Caco-2 (cell line): ENCODE measurements at regions not wholly inside any gene's neighbourhood (a gene's known extent, or its start where the extent isn't known, plus 50 kb on each side); places are given as distances from the start of the nearest gene placed in this dataset.

Experiments
- BruUV-seq: library from RNA; stranded (reverse); fragments of 400-500 nt; replicated peaks from 2 replicates; lab custom pipeline; 2021; lab: Mats Ljungman, UMichigan
- CTCF ChIA-PET: fragments of 300-600 bp; sonication (Branson Sonifier 250); formaldehyde crosslinking; loops from one replicate; lab custom pipeline; 2022; ENCODE audit warnings: antibody characterized with exemption; lab: Charles Lee
- POLR2A ChIA-PET: fragments of 300-600 bp; sonication (Branson Sonifier 250); formaldehyde crosslinking; loops from one replicate; lab custom pipeline; 2022; ENCODE audit warnings: antibody characterized with exemption; lab: Charles Lee
- DNase-seq, 2 experiments: peaks; one replicate each; pipeline versions ENCODE4 v3.0.0 to v3.0.0-alpha.2; 2020 to 2022
- H3K27me3 ChIP-seq: replicated peaks from 2 replicates; pipeline ENCODE4 v1.6.0; 2011; ENCODE audit warnings: low read length; ENCODE audit not compliant: control insufficient read depth, insufficient read depth
- H3K36me3 ChIP-seq: 2 replicates; pipeline ENCODE4 v1.5.1; 2011; ENCODE audit warnings: low read length; ENCODE audit not compliant: control insufficient read depth, insufficient read depth
- H3K4me1 ChIP-seq: fragments of 250-450 bp; sonication (Bioruptor Pico); 2 replicates; pipeline ENCODE4 v1.5.1; 2020; ENCODE audit warnings: mild to moderate bottlenecking
- H3K4me3 ChIP-seq: 2 replicates; pipeline ENCODE4 v1.5.1; 2011; ENCODE audit warnings: low read depth, mild to moderate bottlenecking, control low read depth, low read length
- H3K9me3 ChIP-seq: fragments of 250-450 bp; sonication (Bioruptor Pico); 2 replicates; pipeline ENCODE4 v1.5.1; 2020; ENCODE audit warnings: mild to moderate bottlenecking, moderate library complexity
- H3K27ac Mint-ChIP-seq: one replicate; pipeline ENCODE4 v1.8.0; 2022; ENCODE audit warnings: mixed read lengths; ENCODE audit not compliant: unreplicated experiment
- H3K27me3 Mint-ChIP-seq: one replicate; pipeline ENCODE4 v1.8.0; 2022; ENCODE audit warnings: mixed read lengths; ENCODE audit not compliant: insufficient read depth, unreplicated experiment
- H3K36me3 Mint-ChIP-seq: one replicate; pipeline ENCODE4 v1.8.0; 2022; ENCODE audit warnings: mild to moderate bottlenecking, mixed read lengths; ENCODE audit not compliant: insufficient read depth, unreplicated experiment
- H3K4me1 Mint-ChIP-seq: one replicate; pipeline ENCODE4 v1.8.0; 2022; ENCODE audit warnings: low read depth, mixed read lengths; ENCODE audit not compliant: unreplicated experiment
- H3K4me3 Mint-ChIP-seq: one replicate; pipeline ENCODE4 v1.8.0; 2022; ENCODE audit warnings: mild to moderate bottlenecking, moderate library complexity, mixed read lengths; ENCODE audit not compliant: unreplicated experiment
- H3K9me3 Mint-ChIP-seq: one replicate; pipeline ENCODE4 v1.8.0; 2022; ENCODE audit warnings: mixed read lengths; ENCODE audit not compliant: unreplicated experiment
- intact Hi-C: fragments of 100-400 bp; cut with micrococcal nuclease; formaldehyde crosslinking; loops from one replicate; pipeline ENCODE4 v1.10.0; 2022; ENCODE audit not compliant: unreplicated experiment
- TF ChIP-seq, protein P1 (sequence below), 2 experiments: fragments of 200-600 bp in 1 of 2; IDR thresholded peaks; 1 replicate in 1 of 2; 2 replicates in 1 of 2; pipeline versions ENCODE4 v1.5.1 to v1.8.0; 2011 to 2022; ENCODE audit warnings: antibody characterized with exemption in 1 of 2, control low read depth in 1 of 2, inconsistent platforms in 1 of 2, low read depth in 1 of 2, low read length in 1 of 2, mild to moderate bottlenecking in 1 of 2, moderate library complexity in 1 of 2; ENCODE audit not compliant: insufficient read depth in 1 of 2, severe bottlenecking in 1 of 2, unreplicated experiment in 1 of 2

DNA sequence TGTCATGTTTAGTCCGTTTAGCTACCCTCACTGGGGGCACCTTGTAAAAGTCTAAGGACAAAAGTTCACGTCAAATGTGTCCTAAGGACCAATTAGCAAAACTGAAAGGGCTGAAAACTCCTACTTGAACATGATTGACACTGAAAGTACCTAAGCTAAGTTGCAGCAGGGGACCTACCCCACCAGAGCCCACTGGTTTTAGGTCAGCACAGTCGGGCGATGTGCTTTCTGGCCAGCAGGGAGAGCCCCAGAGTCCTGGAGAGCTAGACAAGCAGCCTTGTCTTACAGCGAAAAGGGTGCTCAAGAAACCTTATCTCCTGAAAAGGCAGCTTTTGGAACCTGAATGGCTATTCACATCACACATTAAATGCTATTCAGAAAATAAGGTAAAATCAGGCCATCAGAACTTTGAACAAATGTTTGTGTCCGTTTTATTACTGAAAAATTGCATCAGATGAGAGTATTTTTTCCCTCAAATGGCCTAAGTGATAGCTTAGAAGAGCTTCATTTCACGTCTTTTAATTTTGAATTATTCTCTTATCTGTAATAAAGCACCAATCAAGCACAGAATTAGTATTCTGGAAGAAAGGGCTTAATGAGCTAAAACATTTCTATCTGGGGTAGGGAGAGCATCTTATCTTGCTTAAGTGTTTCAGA is 52.2 kb upstream of the MKI67 start:
- Mint-ChIP-seq H3K36me3 (no peaks in the 10 kb centered on the region), H3K4me1 (peaks cover 3% of the 10 kb centered on the region), H3K27ac (no peak overlapping the region), H3K27me3 (peaks cover 10% of the 10 kb centered on the region), H3K9me3 (peaks cover 28% of the 10 kb centered on the region), H3K4me3 (no peak overlapping the region)
- CTCF ChIA-PET, result interaction anchor here (0.5 to 1.5 kb wide), 8 partner anchors 12 to 740 kb away, joined by 3 to 4 read pairs (median 3); no protein-coding TSS in a partner anchor
- Histone ChIP-seq H3K4me3 (no peak overlapping the region), H3K9me3 (peaks cover 13% of the 10 kb centered on the region), H3K36me3 (no peaks in the 10 kb centered on the region), H3K4me1 (peaks cover 4% of the 10 kb centered on the region; the same call in 1 of the 2 replicates), H3K27me3 (no peaks in the 10 kb centered on the region)
- POLR2A ChIA-PET, result no interaction called here
- intact Hi-C loops, result loop anchor here (2.0 kb wide), 1 partner anchor 22 kb away; no protein-coding TSS in a partner anchor
- DNase-seq, result peak; percentile 45 to 47
- TF ChIP-seq, protein P1, sequence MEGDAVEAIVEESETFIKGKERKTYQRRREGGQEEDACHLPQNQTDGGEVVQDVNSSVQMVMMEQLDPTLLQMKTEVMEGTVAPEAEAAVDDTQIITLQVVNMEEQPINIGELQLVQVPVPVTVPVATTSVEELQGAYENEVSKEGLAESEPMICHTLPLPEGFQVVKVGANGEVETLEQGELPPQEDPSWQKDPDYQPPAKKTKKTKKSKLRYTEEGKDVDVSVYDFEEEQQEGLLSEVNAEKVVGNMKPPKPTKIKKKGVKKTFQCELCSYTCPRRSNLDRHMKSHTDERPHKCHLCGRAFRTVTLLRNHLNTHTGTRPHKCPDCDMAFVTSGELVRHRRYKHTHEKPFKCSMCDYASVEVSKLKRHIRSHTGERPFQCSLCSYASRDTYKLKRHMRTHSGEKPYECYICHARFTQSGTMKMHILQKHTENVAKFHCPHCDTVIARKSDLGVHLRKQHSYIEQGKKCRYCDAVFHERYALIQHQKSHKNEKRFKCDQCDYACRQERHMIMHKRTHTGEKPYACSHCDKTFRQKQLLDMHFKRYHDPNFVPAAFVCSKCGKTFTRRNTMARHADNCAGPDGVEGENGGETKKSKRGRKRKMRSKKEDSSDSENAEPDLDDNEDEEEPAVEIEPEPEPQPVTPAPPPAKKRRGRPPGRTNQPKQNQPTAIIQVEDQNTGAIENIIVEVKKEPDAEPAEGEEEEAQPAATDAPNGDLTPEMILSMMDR (IDR thresholded peaks at IDR 0.05; ENCODE audit: insufficient read depth in 1 of 2, low read depth in 1 of 2, low read length in 1 of 2, severe bottlenecking in 1 of 2, unreplicated experiment in 1 of 2), result peak; percentile 51 to 53
- no TSS peak for BruUV-seq

GRCh38 chr10:128180843-128181242 is 54.6 kb upstream of the MKI67 start:
- TF ChIP-seq, protein P1 (IDR thresholded peaks at IDR 0.05; ENCODE audit: insufficient read depth in 1 of 2, low read depth in 1 of 2, low read length in 1 of 2, severe bottlenecking in 1 of 2, unreplicated experiment in 1 of 2), result no peak
- Histone ChIP-seq H3K27me3 (no peaks in the 10 kb centered on the region), H3K4me3 (no peak overlapping the region), H3K9me3 (no peaks in the 10 kb centered on the region), H3K4me1 (no peaks in the 10 kb centered on the region), H3K36me3 (no peaks in the 10 kb centered on the region)
- CTCF ChIA-PET, result no interaction called here
- peaks cover 11% of the 10 kb centered on the region for H3K9me3 Mint-ChIP-seq
- DNase-seq, result no peak
- no peaks in the 10 kb centered on the region for H3K4me1 Mint-ChIP-seq
- H3K27me3 Mint-ChIP-seq, result peaks cover 17% of the 10 kb centered on the region
- H3K27ac Mint-ChIP-seq, result no peak overlapping the region
- POLR2A ChIA-PET, result no interaction called here
- H3K4me3 Mint-ChIP-seq, result no peak overlapping the region
- intact Hi-C loops, result no loop called here
- BruUV-seq, result no TSS peak
- H3K36me3 Mint-ChIP-seq, result no peaks in the 10 kb centered on the region

- Histone ChIP-seq H3K9me3 (no peaks in the 10 kb centered on the region), H3K36me3 (no peaks in the 10 kb centered on the region), H3K4me1 (no peaks in the 10 kb centered on the region), H3K4me3 (no peak overlapping the region), H3K27me3 (no peaks in the 10 kb centered on the region)
- Mint-ChIP-seq H3K36me3 (no peaks in the 10 kb centered on the region), H3K4me3 (no peak overlapping the region), H3K27ac (no peak overlapping the region), H3K27me3 (peaks cover 15% of the 10 kb centered on the region), H3K4me1 (no peaks in the 10 kb centered on the region), H3K9me3 (peaks cover 11% of the 10 kb centered on the region)
- ChIA-PET POLR2A (no interaction called here), CTCF (no interaction called here)
- TF ChIP-seq, protein P1 (IDR thresholded peaks at IDR 0.05; ENCODE audit: insufficient read depth in 1 of 2, low read depth in 1 of 2, low read length in 1 of 2, severe bottlenecking in 1 of 2, unreplicated experiment in 1 of 2), result no peak
- DNase-seq, result no peak
- BruUV-seq, result no TSS peak
- intact Hi-C loops, result no loop called here
These were observed 59.4 kb upstream of the MKI67 start for GRCh38 chr10:128185627-128186026.
